OCI-LY1 (cell line): ENCODE measurements at regions not wholly inside any gene's neighbourhood (a gene's known extent, or its start where the extent isn't known, plus 50 kb on each side); places are given as distances from the start of the nearest gene placed in this dataset.

Source experiments
- EZH2 ChIP-seq: fragments of 200-600 bp; sonication (generic), shearing (Covaris generic); IDR thresholded peaks from 2 replicates; pipeline ENCODE4 v1.8.0; 2017; ENCODE audit warnings: borderline replicate concordance, mixed run types, mild to moderate bottlenecking, antibody characterized with exemption, low read length, moderate library complexity, mixed read lengths
- TF ChIP-seq, protein P1 (sequence below): fragments of 200-600 bp; sonication (generic), shearing (Covaris generic); IDR thresholded peaks from 2 replicates; pipeline ENCODE4 v1.5.1; 2017; ENCODE audit warnings: mild to moderate bottlenecking, antibody characterized with exemption, low read length, moderate library complexity, mixed read lengths

- no peak for TF ChIP-seq EZH2
- TF ChIP-seq, protein P1, sequence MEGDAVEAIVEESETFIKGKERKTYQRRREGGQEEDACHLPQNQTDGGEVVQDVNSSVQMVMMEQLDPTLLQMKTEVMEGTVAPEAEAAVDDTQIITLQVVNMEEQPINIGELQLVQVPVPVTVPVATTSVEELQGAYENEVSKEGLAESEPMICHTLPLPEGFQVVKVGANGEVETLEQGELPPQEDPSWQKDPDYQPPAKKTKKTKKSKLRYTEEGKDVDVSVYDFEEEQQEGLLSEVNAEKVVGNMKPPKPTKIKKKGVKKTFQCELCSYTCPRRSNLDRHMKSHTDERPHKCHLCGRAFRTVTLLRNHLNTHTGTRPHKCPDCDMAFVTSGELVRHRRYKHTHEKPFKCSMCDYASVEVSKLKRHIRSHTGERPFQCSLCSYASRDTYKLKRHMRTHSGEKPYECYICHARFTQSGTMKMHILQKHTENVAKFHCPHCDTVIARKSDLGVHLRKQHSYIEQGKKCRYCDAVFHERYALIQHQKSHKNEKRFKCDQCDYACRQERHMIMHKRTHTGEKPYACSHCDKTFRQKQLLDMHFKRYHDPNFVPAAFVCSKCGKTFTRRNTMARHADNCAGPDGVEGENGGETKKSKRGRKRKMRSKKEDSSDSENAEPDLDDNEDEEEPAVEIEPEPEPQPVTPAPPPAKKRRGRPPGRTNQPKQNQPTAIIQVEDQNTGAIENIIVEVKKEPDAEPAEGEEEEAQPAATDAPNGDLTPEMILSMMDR, result no peak
Observed at GRCh38 chr6:82118150-82118562, 129.4 kb downstream of the IBTK start.
